H1 (cell line): ENCODE measurements at regions not wholly inside any gene's neighbourhood (a gene's known extent, or its start where the extent isn't known, plus 50 kb on each side); places are given as distances from the start of the nearest gene placed in this dataset.

Experiments
- CTCF ChIA-PET: fragments of 300-600 bp; sonication (Branson Sonifier 250); formaldehyde crosslinking; loops from one replicate; lab custom pipeline; 2021; ENCODE audit not compliant: partially characterized antibody; lab: Charles Lee
- POLR2A ChIA-PET: fragments of 300-600 bp; sonication (Branson Sonifier 250); formaldehyde crosslinking; loops from one replicate; lab custom pipeline; 2021; ENCODE audit warnings: inconsistent platforms; ENCODE audit not compliant: partially characterized antibody; lab: Charles Lee
- DNase-seq, 2 experiments: peaks; one replicate each; pipeline versions ENCODE4 v3.0.0 to v3.0.0-alpha.2; 2010 to 2022; ENCODE audit warnings: low spot score in 2 of 2, low read depth in 1 of 2, mixed read lengths in 1 of 2
- FAIRE-seq: peaks from 2 replicates; lab custom pipeline; 2011; peaks lifted over from hg19 to GRCh38; lab: Jason Lieb, UNC
- H2AFZ ChIP-seq: 2 replicates; pipeline ENCODE4 v1.8.1; 2012; ENCODE audit warnings: low read length, inconsistent platforms
- H2AK5ac ChIP-seq: 2 replicates; pipeline ENCODE4 v1.6.1; 2013; ENCODE audit warnings: low read depth, low read length
- H2BK120ac ChIP-seq: replicated peaks from 2 replicates; pipeline ENCODE3; 2013; ENCODE audit warnings: low read depth, low read length, inconsistent platforms
- H2BK12ac ChIP-seq: 2 replicates; pipeline ENCODE4 v1.6.1; 2013; ENCODE audit warnings: low read depth, low read length
- H2BK15ac ChIP-seq: 2 replicates; pipeline ENCODE4 v1.6.1; 2013; ENCODE audit warnings: low read length
- H2BK20ac ChIP-seq: 2 replicates; pipeline ENCODE4 v1.6.1; 2013; ENCODE audit warnings: low read length
- H2BK5ac ChIP-seq: 2 replicates; pipeline ENCODE4 v1.6.1; 2013; ENCODE audit warnings: low read depth, low read length
- H3K14ac ChIP-seq: 2 replicates; pipeline ENCODE4 v1.6.1; 2013; ENCODE audit warnings: inconsistent platforms; ENCODE audit not compliant: insufficient read length
- H3K18ac ChIP-seq: 2 replicates; pipeline ENCODE4 v1.6.1; 2013; ENCODE audit warnings: low read length; ENCODE audit errors: extremely low read depth
- H3K23ac ChIP-seq: 2 replicates; pipeline ENCODE4 v1.6.1; 2013; ENCODE audit warnings: inconsistent platforms; ENCODE audit not compliant: insufficient read length
- H3K23me2 ChIP-seq: 2 replicates; pipeline ENCODE4 v1.6.1; 2013; ENCODE audit warnings: low read depth, low read length
- H3K27ac ChIP-seq: 2 replicates; pipeline ENCODE4 v1.6.1; 2011; ENCODE audit warnings: low read depth, low read length, inconsistent platforms
- H3K27me3 ChIP-seq, 4 experiments: replicated peaks in 1 of 4; 1 replicate in 1 of 4; 2 replicates in 3 of 4; pipeline versions ENCODE4 v1.6.1 to v1.8.1; 2011 to 2013; ENCODE audit warnings: low read length in 3 of 4, mild to moderate bottlenecking in 3 of 4, inconsistent platforms in 2 of 4, mixed read lengths in 2 of 4, moderate library complexity in 1 of 4; ENCODE audit not compliant: control insufficient read depth in 3 of 4, insufficient read depth in 3 of 4; ENCODE audit errors: extremely low read depth in 1 of 4
- H3K36me3 ChIP-seq, 4 experiments: 2 replicates each; pipeline versions ENCODE4 v1.6.1 to v1.8.1; 2011 to 2013; ENCODE audit warnings: mild to moderate bottlenecking in 4 of 4, low read length in 3 of 4, moderate library complexity in 2 of 4, control low read depth in 1 of 4, inconsistent platforms in 1 of 4; ENCODE audit not compliant: insufficient read depth in 4 of 4, control insufficient read depth in 2 of 4
- H3K4ac ChIP-seq: replicated peaks from 2 replicates; pipeline ENCODE3; 2013; ENCODE audit warnings: low read length, low read depth, mixed read lengths, inconsistent platforms; ENCODE audit not compliant: insufficient read length
- H3K4me1 ChIP-seq, 4 experiments: replicated peaks in 1 of 4; 1 replicate in 1 of 4; 2 replicates in 3 of 4; pipeline versions ENCODE4 v1.6.1 to v1.8.1; 2011 to 2013; ENCODE audit warnings: low read length in 3 of 4, inconsistent platforms in 2 of 4, mixed read lengths in 1 of 4; ENCODE audit not compliant: insufficient read depth in 4 of 4, control insufficient read depth in 3 of 4
- H3K4me2 ChIP-seq, 2 experiments: 2 replicates each; pipeline versions ENCODE4 v1.6.1 to v1.8.1; 2011 to 2013; ENCODE audit warnings: low read depth in 2 of 2, low read length in 2 of 2, control low read depth in 1 of 2, inconsistent platforms in 1 of 2, mild to moderate bottlenecking in 1 of 2; ENCODE audit not compliant: insufficient read depth in 1 of 2
- H3K4me3 ChIP-seq, 4 experiments: fragments of 200-600, 300-600 bp in 1 of 4; sonication (generic), shearing (Covaris generic), sonication (Bioruptor Twin) in 1 of 4; 2 replicates each; pipeline versions ENCODE4 v1.5.1 to v1.8.1; 2011 to 2016; ENCODE audit warnings: low read length in 4 of 4, low read depth in 3 of 4, control low read depth in 2 of 4, inconsistent platforms in 2 of 4, mild to moderate bottlenecking in 2 of 4, mixed read lengths in 1 of 4, moderate library complexity in 1 of 4; ENCODE audit not compliant: insufficient read depth in 2 of 4; ENCODE audit errors: extremely low read depth in 1 of 4
- H3K56ac ChIP-seq: replicated peaks from 2 replicates; pipeline ENCODE3; 2013; ENCODE audit warnings: low read depth, mild to moderate bottlenecking, mixed read lengths, low read length, inconsistent platforms; ENCODE audit not compliant: insufficient read length
- H3K79me1 ChIP-seq: 2 replicates; pipeline ENCODE4 v1.6.1; 2013; ENCODE audit warnings: low read depth, low read length, control low read depth
- H3K79me2 ChIP-seq, 2 experiments: 2 replicates each; pipeline versions ENCODE4 v1.6.1 to v1.8.1; 2012 to 2013; ENCODE audit warnings: low read length in 2 of 2, mild to moderate bottlenecking in 2 of 2, inconsistent platforms in 1 of 2; ENCODE audit not compliant: insufficient read depth in 2 of 2, control insufficient read depth in 1 of 2
- H3K9ac ChIP-seq, 4 experiments: replicated peaks in 1 of 4; 1 replicate in 1 of 4; 2 replicates in 3 of 4; pipeline versions ENCODE4 v1.6.1 to v1.8.1; 2011 to 2013; ENCODE audit warnings: low read depth in 3 of 4, low read length in 3 of 4, control low read depth in 2 of 4, mild to moderate bottlenecking in 2 of 4, moderate library complexity in 2 of 4, inconsistent platforms in 1 of 4; ENCODE audit errors: extremely low read depth in 1 of 4
- H3K9me3 ChIP-seq, 2 experiments: 2 replicates each; pipeline versions ENCODE4 v1.6.1 to v1.8.1; 2012 to 2013; ENCODE audit warnings: mild to moderate bottlenecking in 2 of 2, moderate library complexity in 2 of 2, control low read depth in 1 of 2, inconsistent platforms in 1 of 2, low read depth in 1 of 2, low read length in 1 of 2, mixed read lengths in 1 of 2; ENCODE audit not compliant: insufficient read depth in 2 of 2
- H4K20me1 ChIP-seq, 2 experiments: replicated peaks in 1 of 2; 2 replicates each; pipeline versions ENCODE3 to v1.8.1; 2011 to 2013; ENCODE audit warnings: inconsistent platforms in 2 of 2, low read length in 2 of 2, mild to moderate bottlenecking in 1 of 2; ENCODE audit not compliant: insufficient read depth in 2 of 2, control insufficient read depth in 1 of 2
- H4K5ac ChIP-seq: 2 replicates; pipeline ENCODE4 v1.6.1; 2013; ENCODE audit warnings: low read length, low read depth, mixed read lengths, inconsistent platforms; ENCODE audit not compliant: insufficient read length
- H4K8ac ChIP-seq: 2 replicates; pipeline ENCODE4 v1.8.0; 2013; ENCODE audit warnings: mild to moderate bottlenecking, moderate library complexity, low read length, inconsistent platforms; ENCODE audit not compliant: insufficient read depth; ENCODE audit errors: extremely low read depth
- H4K91ac ChIP-seq: replicated peaks from 2 replicates; pipeline ENCODE3; 2013; ENCODE audit warnings: low read length, mixed read lengths, inconsistent platforms; ENCODE audit not compliant: insufficient read length
- BRCA1 ChIP-seq: IDR thresholded peaks from 2 replicates; pipeline ENCODE4 v1.6.1; 2012; ENCODE audit warnings: low read depth, low read length, improper control_type of control experiment
- FOSL1 ChIP-seq: IDR thresholded peaks from 2 replicates; pipeline ENCODE4 v1.6.1; 2011; ENCODE audit warnings: mild to moderate bottlenecking, low read depth, low read length, moderate library complexity; ENCODE audit not compliant: insufficient read depth
- KDM1A ChIP-seq: fragments of 200-600, 300-600 bp; sonication (generic); IDR thresholded peaks from 2 replicates; pipeline ENCODE4 v1.7.1; 2016; ENCODE audit warnings: mild to moderate bottlenecking, low read length, borderline replicate concordance
- MAFK ChIP-seq: IDR thresholded peaks from 2 replicates; pipeline ENCODE4 v1.6.1; 2012; ENCODE audit warnings: low read depth, mild to moderate bottlenecking, improper control_type of control experiment, low read length
- PHF8 ChIP-seq: fragments of 200-600 bp; sonication (generic); conservative IDR thresholded peaks from 2 replicates; pipeline ENCODE4 v1.7.1; 2012; ENCODE audit warnings: low read depth, mild to moderate bottlenecking, inconsistent platforms, low read length, moderate library complexity
- RBBP5 ChIP-seq: IDR thresholded peaks from 2 replicates; pipeline ENCODE4 v1.7.1; 2012; ENCODE audit warnings: low read depth, mild to moderate bottlenecking, inconsistent platforms, low read length, moderate library complexity, borderline replicate concordance
- SAP30 ChIP-seq: fragments of 300-600 bp; sonication (generic); IDR thresholded peaks from 2 replicates; pipeline ENCODE4 v1.7.1; 2012; ENCODE audit warnings: low read length, moderate library complexity, mild to moderate bottlenecking, inconsistent platforms; ENCODE audit not compliant: insufficient read depth, insufficient replicate concordance
- USF2 ChIP-seq: IDR thresholded peaks from 2 replicates; pipeline ENCODE4 v1.6.1; 2011; ENCODE audit warnings: low read length, improper control_type of control experiment
- WGBS, 2 experiments: shearing (Covaris generic) in 1 of 2; methylation state at CpG; one replicate each; pipeline versions ENCODE4 v1.1.6 to v1.1.7; 2013 to 2015; ENCODE audit warnings: low lambda C conversion rate in 2 of 2, mixed read lengths in 2 of 2, inconsistent platforms in 1 of 2, low coverage in 1 of 2, missing lambda C conversion rate in 1 of 2; ENCODE audit not compliant: insufficient replicate concordance in 2 of 2, insufficient coverage in 1 of 2, insufficient read length in 1 of 2; ENCODE audit errors: extremely low coverage in 1 of 2, missing lambda C conversion rate in 1 of 2; 5-methylcytosine and 5-hydroxymethylcytosine counted together

- FAIRE-seq: no peak
- no peak for DNase-seq
- H4K20me1 ChIP-seq: no peaks in the 10 kb centered on the region
- H2BK12ac ChIP-seq: no peak overlapping the region
- H3K23me2 ChIP-seq: no peaks in the 10 kb centered on the region
- ChIA-PET POLR2A (no interaction called here), CTCF (interaction anchor here (1.0 to 1.7 kb wide), 2 partner anchors 9 to 185 kb away, joined by 3 to 5 read pairs; no protein-coding TSS in a partner anchor)
- no peak overlapping the region for H2AFZ ChIP-seq
- H2BK5ac ChIP-seq: no peak overlapping the region
- H2BK20ac ChIP-seq: no peak overlapping the region
- no peak overlapping the region for H4K8ac ChIP-seq
- no peak overlapping the region for H3K27ac ChIP-seq
- WGBS, 2 experiments: 94% methylated on average over 3 of the region's 4 CpGs; no CpG with 5 or more reads in 1 of the 2 experiments
- peaks cover 0 to 3% (median 1%) of the 10 kb centered on the region in 4 experiments; a peak in 1 of 7 replicates for H3K4me1 ChIP-seq
- no peak overlapping the region for H2AK5ac ChIP-seq
- H3K4me3 ChIP-seq: no peak overlapping the region
- H2BK120ac ChIP-seq: no peak overlapping the region
- no peak overlapping the region for H3K4ac ChIP-seq
- H3K23ac ChIP-seq: no peak overlapping the region
- no peak for TF ChIP-seq RBBP5
- TF ChIP-seq FOSL1: no peak
- no peak for TF ChIP-seq USF2
- no peak for TF ChIP-seq BRCA1
- TF ChIP-seq SAP30: no peak
- no peak for TF ChIP-seq MAFK
- peak; percentile 87 for TF ChIP-seq KDM1A
- no peak for TF ChIP-seq PHF8
- H3K79me1 ChIP-seq: no peaks in the 10 kb centered on the region
- H3K18ac ChIP-seq: no peak overlapping the region
- no peak overlapping the region for H3K4me2 ChIP-seq
- H3K14ac ChIP-seq: no peak overlapping the region
- H3K27me3 ChIP-seq: 0 out of 7 replicates have a peak, but pooled peaks cover 0 to 4% (median 0%) of the 10 kb centered on the region in 4 experiments
- no peak overlapping the region for H3K56ac ChIP-seq
- no peak overlapping the region for H4K91ac ChIP-seq
- H3K79me2 ChIP-seq: no peaks in the 10 kb centered on the region
- H3K9me3 ChIP-seq: peaks cover 3 to 6% of the 10 kb centered on the region in 2 experiments; a peak in 2 of 4 replicates
- H2BK15ac ChIP-seq: no peak overlapping the region
- H4K5ac ChIP-seq: no peak overlapping the region
- H3K36me3 ChIP-seq: no peaks in the 10 kb centered on the region; a peak in 1 of 8 replicates
- no peak overlapping the region for H3K9ac ChIP-seq
These were observed 79.9 kb upstream of the LHX5 start for GRCh38 chr12:113551563-113551962.
